Caco-2 (cell line): ENCODE measurements at regions not wholly inside any gene's neighbourhood (a gene's known extent, or its start where the extent isn't known, plus 50 kb on each side); places are given as distances from the start of the nearest gene placed in this dataset.

Experiments used
- BruUV-seq: library from RNA; stranded (reverse); fragments of 400-500 nt; replicated peaks from 2 replicates; lab custom pipeline; 2021; lab: Mats Ljungman, UMichigan
- CTCF ChIA-PET: fragments of 300-600 bp; sonication (Branson Sonifier 250); formaldehyde crosslinking; loops from one replicate; lab custom pipeline; 2022; ENCODE audit warnings: antibody characterized with exemption; lab: Charles Lee
- POLR2A ChIA-PET: fragments of 300-600 bp; sonication (Branson Sonifier 250); formaldehyde crosslinking; loops from one replicate; lab custom pipeline; 2022; ENCODE audit warnings: antibody characterized with exemption; lab: Charles Lee
- DNase-seq, 2 experiments: peaks; one replicate each; pipeline versions ENCODE4 v3.0.0 to v3.0.0-alpha.2; 2020 to 2022
- H3K27me3 ChIP-seq: replicated peaks from 2 replicates; pipeline ENCODE4 v1.6.0; 2011; ENCODE audit warnings: low read length; ENCODE audit not compliant: control insufficient read depth, insufficient read depth
- H3K36me3 ChIP-seq: 2 replicates; pipeline ENCODE4 v1.5.1; 2011; ENCODE audit warnings: low read length; ENCODE audit not compliant: control insufficient read depth, insufficient read depth
- H3K4me1 ChIP-seq: fragments of 250-450 bp; sonication (Bioruptor Pico); 2 replicates; pipeline ENCODE4 v1.5.1; 2020; ENCODE audit warnings: mild to moderate bottlenecking
- H3K4me3 ChIP-seq: 2 replicates; pipeline ENCODE4 v1.5.1; 2011; ENCODE audit warnings: low read depth, mild to moderate bottlenecking, control low read depth, low read length
- H3K9me3 ChIP-seq: fragments of 250-450 bp; sonication (Bioruptor Pico); 2 replicates; pipeline ENCODE4 v1.5.1; 2020; ENCODE audit warnings: mild to moderate bottlenecking, moderate library complexity
- H3K27ac Mint-ChIP-seq: one replicate; pipeline ENCODE4 v1.8.0; 2022; ENCODE audit warnings: mixed read lengths; ENCODE audit not compliant: unreplicated experiment
- H3K27me3 Mint-ChIP-seq: one replicate; pipeline ENCODE4 v1.8.0; 2022; ENCODE audit warnings: mixed read lengths; ENCODE audit not compliant: insufficient read depth, unreplicated experiment
- H3K36me3 Mint-ChIP-seq: one replicate; pipeline ENCODE4 v1.8.0; 2022; ENCODE audit warnings: mild to moderate bottlenecking, mixed read lengths; ENCODE audit not compliant: insufficient read depth, unreplicated experiment
- H3K4me1 Mint-ChIP-seq: one replicate; pipeline ENCODE4 v1.8.0; 2022; ENCODE audit warnings: low read depth, mixed read lengths; ENCODE audit not compliant: unreplicated experiment
- H3K4me3 Mint-ChIP-seq: one replicate; pipeline ENCODE4 v1.8.0; 2022; ENCODE audit warnings: mild to moderate bottlenecking, moderate library complexity, mixed read lengths; ENCODE audit not compliant: unreplicated experiment
- H3K9me3 Mint-ChIP-seq: one replicate; pipeline ENCODE4 v1.8.0; 2022; ENCODE audit warnings: mixed read lengths; ENCODE audit not compliant: unreplicated experiment
- intact Hi-C: fragments of 100-400 bp; cut with micrococcal nuclease; formaldehyde crosslinking; loops from one replicate; pipeline ENCODE4 v1.10.0; 2022; ENCODE audit not compliant: unreplicated experiment
- TF ChIP-seq, protein P1 (sequence below), 2 experiments: fragments of 200-600 bp in 1 of 2; IDR thresholded peaks; 1 replicate in 1 of 2; 2 replicates in 1 of 2; pipeline versions ENCODE4 v1.5.1 to v1.8.0; 2011 to 2022; ENCODE audit warnings: antibody characterized with exemption in 1 of 2, control low read depth in 1 of 2, inconsistent platforms in 1 of 2, low read depth in 1 of 2, low read length in 1 of 2, mild to moderate bottlenecking in 1 of 2, moderate library complexity in 1 of 2; ENCODE audit not compliant: insufficient read depth in 1 of 2, severe bottlenecking in 1 of 2, unreplicated experiment in 1 of 2

DNA sequence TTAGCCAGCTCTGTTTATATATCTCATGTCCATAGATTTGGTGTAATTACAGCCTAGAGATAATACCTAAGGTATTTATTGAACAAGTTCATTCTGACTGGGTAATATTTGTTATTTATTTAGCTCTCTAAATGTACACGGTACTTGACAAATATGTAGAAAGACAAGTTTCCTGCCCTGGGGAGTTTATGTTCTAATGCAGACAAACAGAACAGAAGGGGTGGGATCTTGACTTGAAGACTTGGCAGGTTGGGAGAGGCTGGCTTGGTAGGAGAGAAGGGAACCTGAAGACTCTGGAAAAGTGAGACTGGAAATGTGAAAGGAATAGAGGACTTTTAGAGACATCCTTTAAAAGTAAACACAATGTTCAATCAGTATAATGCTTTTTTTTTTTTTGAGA, 97.7 kb upstream of the CDK6 start:
- H3K4me1 ChIP-seq: peaks cover 23% of the 10 kb centered on the region
- no TSS peak for BruUV-seq
- TF ChIP-seq, protein P1, sequence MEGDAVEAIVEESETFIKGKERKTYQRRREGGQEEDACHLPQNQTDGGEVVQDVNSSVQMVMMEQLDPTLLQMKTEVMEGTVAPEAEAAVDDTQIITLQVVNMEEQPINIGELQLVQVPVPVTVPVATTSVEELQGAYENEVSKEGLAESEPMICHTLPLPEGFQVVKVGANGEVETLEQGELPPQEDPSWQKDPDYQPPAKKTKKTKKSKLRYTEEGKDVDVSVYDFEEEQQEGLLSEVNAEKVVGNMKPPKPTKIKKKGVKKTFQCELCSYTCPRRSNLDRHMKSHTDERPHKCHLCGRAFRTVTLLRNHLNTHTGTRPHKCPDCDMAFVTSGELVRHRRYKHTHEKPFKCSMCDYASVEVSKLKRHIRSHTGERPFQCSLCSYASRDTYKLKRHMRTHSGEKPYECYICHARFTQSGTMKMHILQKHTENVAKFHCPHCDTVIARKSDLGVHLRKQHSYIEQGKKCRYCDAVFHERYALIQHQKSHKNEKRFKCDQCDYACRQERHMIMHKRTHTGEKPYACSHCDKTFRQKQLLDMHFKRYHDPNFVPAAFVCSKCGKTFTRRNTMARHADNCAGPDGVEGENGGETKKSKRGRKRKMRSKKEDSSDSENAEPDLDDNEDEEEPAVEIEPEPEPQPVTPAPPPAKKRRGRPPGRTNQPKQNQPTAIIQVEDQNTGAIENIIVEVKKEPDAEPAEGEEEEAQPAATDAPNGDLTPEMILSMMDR (IDR thresholded peaks at IDR 0.05; ENCODE audit: insufficient read depth in 1 of 2, low read depth in 1 of 2, low read length in 1 of 2, severe bottlenecking in 1 of 2, unreplicated experiment in 1 of 2): no peak
- intact Hi-C loops: loop anchor here (1.0 to 2.0 kb wide), 3 partner anchors 10 to 55 kb away; no protein-coding TSS in a partner anchor
- Mint-ChIP-seq H3K36me3 (peaks cover 6% of the 10 kb centered on the region), H3K27me3 (no peaks in the 10 kb centered on the region), H3K4me1 (peaks cover 19% of the 10 kb centered on the region), H3K27ac (peak overlapping the region; percentile 80), H3K4me3 (peak overlapping the region; percentile 30), H3K9me3 (peaks cover 68% of the 10 kb centered on the region)
- peak; percentile 55 to 75 for DNase-seq
- H3K4me3 ChIP-seq: no peak overlapping the region
- ChIA-PET POLR2A (interaction anchor here (0.7 kb wide), 1 partner anchor 405 kb away, joined by 3 read pairs; the partner anchor contains the start of gene RBM48), CTCF (interaction anchor here (0.6 kb wide), 1 partner anchor 80 kb away, joined by 3 read pairs; no protein-coding TSS in a partner anchor)
- no peaks in the 10 kb centered on the region for H3K27me3 ChIP-seq
- H3K9me3 ChIP-seq: peaks cover 13% of the 10 kb centered on the region
- no peaks in the 10 kb centered on the region for H3K36me3 ChIP-seq

DNA sequence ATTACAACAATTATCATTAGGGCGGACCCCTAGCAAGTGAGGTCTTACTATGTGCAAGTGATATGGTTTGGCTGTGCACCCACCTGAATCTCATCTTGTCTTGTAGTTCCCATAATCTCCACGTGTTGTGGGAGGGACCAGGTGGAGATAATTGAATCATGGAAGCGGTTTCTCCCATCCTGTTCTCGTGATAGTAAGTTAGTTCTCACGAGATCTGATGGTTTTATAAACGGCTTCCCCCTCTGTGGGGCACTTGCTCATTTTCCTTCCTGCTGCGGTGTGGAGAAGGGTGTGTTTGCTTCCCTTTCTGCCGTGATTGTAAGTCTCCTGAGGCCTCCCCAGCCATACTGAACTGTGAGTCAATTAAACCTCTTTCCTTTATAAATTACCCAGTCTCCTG, 96.1 kb upstream of the CDK6 start:
- H3K36me3 Mint-ChIP-seq: peaks cover 6% of the 10 kb centered on the region
- H3K27me3 Mint-ChIP-seq: no peaks in the 10 kb centered on the region
- intact Hi-C loops: no loop called here
- POLR2A ChIA-PET: no interaction called here
- no TSS peak for BruUV-seq
- no peak overlapping the region for H3K4me3 Mint-ChIP-seq
- H3K9me3 Mint-ChIP-seq: peaks cover 65% of the 10 kb centered on the region
- Histone ChIP-seq H3K36me3 (no peaks in the 10 kb centered on the region), H3K9me3 (peaks cover 13% of the 10 kb centered on the region), H3K4me3 (no peak overlapping the region), H3K4me1 (peaks cover 23% of the 10 kb centered on the region), H3K27me3 (no peaks in the 10 kb centered on the region)
- CTCF ChIA-PET: interaction anchor here (0.6 kb wide), 1 partner anchor 11 kb away, joined by 7 read pairs; no protein-coding TSS in a partner anchor
- TF ChIP-seq, protein P1 (IDR thresholded peaks at IDR 0.05; ENCODE audit: insufficient read depth in 1 of 2, low read depth in 1 of 2, low read length in 1 of 2, severe bottlenecking in 1 of 2, unreplicated experiment in 1 of 2): no peak
- peaks cover 19% of the 10 kb centered on the region for H3K4me1 Mint-ChIP-seq
- H3K27ac Mint-ChIP-seq: no peak overlapping the region
- no peak for DNase-seq

DNA sequence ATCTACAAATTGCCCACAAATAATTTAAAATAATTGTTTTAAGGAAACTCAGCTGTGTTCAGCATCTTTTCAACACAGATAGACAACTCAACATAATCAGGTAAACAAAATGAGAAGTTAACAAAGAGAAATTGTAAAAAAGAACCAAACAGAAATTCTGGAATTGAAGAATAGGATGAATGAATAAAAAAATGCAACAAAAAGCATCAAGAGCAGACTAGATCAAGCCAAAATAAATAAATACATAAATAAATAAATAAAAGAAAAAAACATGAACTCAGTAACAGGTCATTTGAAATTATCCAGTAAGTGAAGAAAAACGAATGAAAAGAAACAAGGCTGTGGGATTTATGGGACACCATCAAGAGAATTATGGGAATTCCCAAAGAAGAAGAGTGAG, 94.0 kb upstream of the CDK6 start:
- H3K4me1 ChIP-seq: peaks cover 35% of the 10 kb centered on the region
- POLR2A ChIA-PET: no interaction called here
- intact Hi-C loops: no loop called here
- BruUV-seq: no TSS peak
- no peak for DNase-seq
- H3K9me3 Mint-ChIP-seq: peaks cover 59% of the 10 kb centered on the region
- no peak overlapping the region for H3K4me3 ChIP-seq
- no peaks in the 10 kb centered on the region for H3K27me3 Mint-ChIP-seq
- CTCF ChIA-PET: no interaction called here
- peaks cover 16% of the 10 kb centered on the region for H3K9me3 ChIP-seq
- no peaks in the 10 kb centered on the region for H3K36me3 ChIP-seq
- no peak overlapping the region for H3K4me3 Mint-ChIP-seq
- peaks cover 6% of the 10 kb centered on the region for H3K36me3 Mint-ChIP-seq
- no peak overlapping the region for H3K27ac Mint-ChIP-seq
- H3K27me3 ChIP-seq: no peaks in the 10 kb centered on the region
- TF ChIP-seq, protein P1 (IDR thresholded peaks at IDR 0.05; ENCODE audit: insufficient read depth in 1 of 2, low read depth in 1 of 2, low read length in 1 of 2, severe bottlenecking in 1 of 2, unreplicated experiment in 1 of 2): no peak
- H3K4me1 Mint-ChIP-seq: peaks cover 19% of the 10 kb centered on the region
